ENCODE measurements at regions not wholly inside any gene's neighbourhood (a gene's known extent, or its start where the extent isn't known, plus 50 kb on each side); places are given as distances from the start of the nearest gene placed in this dataset.

GRCh38 chr4:34534916-34535315 is 1709.4 kb downstream of the ARAP2 start:
- Histone ChIP-seq H2AFZ (no peak overlapping the region), H3K36me3 (ENCODE audit: control insufficient read depth, insufficient read depth, low read length) (no peaks in the 10 kb centered on the region), H3K27me3 (ENCODE audit: control insufficient read depth, insufficient read depth, low read length) (no peaks in the 10 kb centered on the region), H3K4me3 (ENCODE audit: low read depth, low read length) (no peak overlapping the region), H3K27ac (no peak overlapping the region), H3K9me3 (ENCODE audit: control insufficient read depth, low read length) (no peaks in the 10 kb centered on the region), H3K9ac (no peak overlapping the region), H3K4me1 (no peaks in the 10 kb centered on the region), H3K4me2 (ENCODE audit: low read length) (no peak overlapping the region), H3K79me2 (no peaks in the 10 kb centered on the region)
- TF ChIP-seq CTCF (IDR thresholded peaks at IDR 0.05), result no peak

- Histone ChIP-seq H3K27me3 (ENCODE audit: control insufficient read depth, insufficient read depth, low read length) (no peaks in the 10 kb centered on the region), H3K9ac (no peak overlapping the region), H3K9me3 (ENCODE audit: control insufficient read depth, low read length) (no peaks in the 10 kb centered on the region), H3K4me3 (ENCODE audit: low read depth, low read length) (no peak overlapping the region), H3K4me1 (no peaks in the 10 kb centered on the region), H3K36me3 (ENCODE audit: control insufficient read depth, insufficient read depth, low read length) (no peaks in the 10 kb centered on the region), H2AFZ (no peak overlapping the region), H3K79me2 (no peaks in the 10 kb centered on the region), H3K27ac (no peak overlapping the region), H3K4me2 (ENCODE audit: low read length) (no peak overlapping the region)
- no peak for TF ChIP-seq CTCF (IDR thresholded peaks at IDR 0.05)
Measured at GRCh38 chr4:34566091-34566490, 1678.2 kb downstream of the ARAP2 start.

- Histone ChIP-seq H3K79me2 (no peaks in the 10 kb centered on the region), H3K9ac (no peak overlapping the region), H3K9me3 (ENCODE audit: control insufficient read depth, low read length) (no peaks in the 10 kb centered on the region), H3K4me2 (ENCODE audit: low read length) (no peak overlapping the region), H3K4me3 (ENCODE audit: low read depth, low read length) (no peak overlapping the region), H3K27ac (no peak overlapping the region), H3K27me3 (ENCODE audit: control insufficient read depth, insufficient read depth, low read length) (no peaks in the 10 kb centered on the region), H3K36me3 (ENCODE audit: control insufficient read depth, insufficient read depth, low read length) (no peaks in the 10 kb centered on the region), H3K4me1 (no peaks in the 10 kb centered on the region), H2AFZ (no peak overlapping the region)
- no peak for TF ChIP-seq CTCF (IDR thresholded peaks at IDR 0.05)
Measured at GRCh38 chr4:34572026-34572425, 1672.3 kb downstream of the ARAP2 start.

- no peaks in the 10 kb centered on the region for H3K4me1 ChIP-seq
- H3K9me3 ChIP-seq (ENCODE audit: control insufficient read depth, low read length), result no peaks in the 10 kb centered on the region
- no peak for TF ChIP-seq CTCF (IDR thresholded peaks at IDR 0.05)
- H3K27me3 ChIP-seq (ENCODE audit: control insufficient read depth, insufficient read depth, low read length), result no peaks in the 10 kb centered on the region
- H3K36me3 ChIP-seq (ENCODE audit: control insufficient read depth, insufficient read depth, low read length), result no peaks in the 10 kb centered on the region
- no peak overlapping the region for H2AFZ ChIP-seq
- no peaks in the 10 kb centered on the region for H3K79me2 ChIP-seq
- no peak overlapping the region for H3K9ac ChIP-seq
- no peak overlapping the region for H3K4me2 ChIP-seq (ENCODE audit: low read length)
- H3K27ac ChIP-seq, result no peak overlapping the region
- no peak overlapping the region for H3K4me3 ChIP-seq (ENCODE audit: low read depth, low read length)
Measured at GRCh38 chr4:34615315-34615714, 1629.0 kb downstream of the ARAP2 start.

GRCh38 chr4:34619531-34620162 is 1624.7 kb downstream of the ARAP2 start:
- Histone ChIP-seq H3K4me3 (ENCODE audit: low read depth, low read length) (no peak overlapping the region), H2AFZ (no peak overlapping the region), H3K36me3 (ENCODE audit: control insufficient read depth, insufficient read depth, low read length) (no peaks in the 10 kb centered on the region), H3K79me2 (no peaks in the 10 kb centered on the region), H3K4me2 (ENCODE audit: low read length) (no peak overlapping the region), H3K27me3 (ENCODE audit: control insufficient read depth, insufficient read depth, low read length) (no peaks in the 10 kb centered on the region), H3K27ac (no peak overlapping the region), H3K9me3 (ENCODE audit: control insufficient read depth, low read length) (no peaks in the 10 kb centered on the region), H3K9ac (no peak overlapping the region), H3K4me1 (no peaks in the 10 kb centered on the region)
- TF ChIP-seq CTCF (IDR thresholded peaks at IDR 0.05), result no peak
